SK-N-SH (cell line): ENCODE measurements at regions not wholly inside any gene's neighbourhood (a gene's known extent, or its start where the extent isn't known, plus 50 kb on each side); places are given as distances from the start of the nearest gene placed in this dataset.

Experiments used
- CTCF ChIA-PET: fragments of 300-600, 350-600 bp; formaldehyde crosslinking; extraction: SDS; loops from one replicate; lab custom pipeline; 2021; lab: Yijun Ruan, JAX
- POLR2A ChIA-PET: fragments of 350-600 bp; sonication (Branson Sonifier 250); formaldehyde crosslinking; extraction: SDS; loops from one replicate; lab custom pipeline; 2020; ENCODE audit warnings: antibody characterized with exemption, inconsistent platforms; lab: Yijun Ruan, JAX
- DNase-seq: peaks from one replicate; pipeline ENCODE4 v3.0.0; 2012
- H2AFZ ChIP-seq: fragments of 200-600 bp; sonication (generic); 2 replicates; pipeline ENCODE4 v1.8.1; 2016; ENCODE audit warnings: antibody characterized with exemption, mild to moderate bottlenecking, low read depth
- H3F3A ChIP-seq: fragments of 200-600 bp; sonication (generic); replicated peaks from 2 replicates; pipeline ENCODE3; 2016; ENCODE audit warnings: antibody characterized with exemption, mild to moderate bottlenecking; ENCODE audit not compliant: insufficient read depth
- H3K27ac ChIP-seq, 2 experiments: fragments of 200-500 bp in 1 of 2; fragments of 200-600 bp in 1 of 2; sonication (Bioruptor generic) in 1 of 2; sonication (generic), shearing (Covaris generic) in 1 of 2; 2 replicates each; pipeline versions ENCODE4 v1.5.1 to v1.6.1; 2014 to 2016; ENCODE audit warnings: low read depth in 2 of 2, inconsistent platforms in 1 of 2, low read length in 1 of 2, mild to moderate bottlenecking in 1 of 2, mixed read lengths in 1 of 2
- H3K27me3 ChIP-seq: fragments of 200-600 bp; sonication (generic), shearing (Covaris generic); 2 replicates; pipeline ENCODE4 v1.6.1; 2016; ENCODE audit warnings: mixed run types; ENCODE audit not compliant: insufficient read depth
- H3K36me3 ChIP-seq, 2 experiments: fragments of 200-500 bp in 1 of 2; fragments of 200-600 bp in 1 of 2; sonication (Bioruptor generic) in 1 of 2; sonication (generic) in 1 of 2; replicated peaks in 1 of 2; 2 replicates each; pipeline versions ENCODE3 to v1.5.1; 2014 to 2016; ENCODE audit warnings: low read length in 1 of 2, mild to moderate bottlenecking in 1 of 2; ENCODE audit not compliant: insufficient read depth in 2 of 2, control insufficient read depth in 1 of 2
- H3K4me1 ChIP-seq, 2 experiments: fragments of 200-500 bp in 1 of 2; fragments of 200-600 bp in 1 of 2; sonication (Bioruptor generic) in 1 of 2; sonication (generic), shearing (Covaris generic) in 1 of 2; 2 replicates each; pipeline versions ENCODE4 v1.5.1 to v1.6.1; 2014 to 2016; ENCODE audit warnings: low read depth in 1 of 2, low read length in 1 of 2, mixed run types in 1 of 2; ENCODE audit not compliant: insufficient read depth in 2 of 2, control insufficient read depth in 1 of 2
- H3K4me2 ChIP-seq: fragments of 200-600 bp; sonication (generic), shearing (Covaris generic); 2 replicates; pipeline ENCODE4 v1.6.1; 2017; ENCODE audit warnings: mixed run types
- H3K4me3 ChIP-seq, 2 experiments: fragments of 200-500 bp in 1 of 2; fragments of 200-600 bp in 1 of 2; sonication (Bioruptor generic) in 1 of 2; sonication (generic), shearing (Covaris generic) in 1 of 2; 2 replicates each; pipeline versions ENCODE4 v1.5.1 to v1.8.1; 2014 to 2016; ENCODE audit warnings: low read depth in 2 of 2, inconsistent platforms in 1 of 2, low read length in 1 of 2, mild to moderate bottlenecking in 1 of 2, mixed read lengths in 1 of 2, moderate library complexity in 1 of 2
- H3K79me2 ChIP-seq: fragments of 200-600 bp; sonication (generic); 2 replicates; pipeline ENCODE4 v1.8.1; 2017; ENCODE audit warnings: mild to moderate bottlenecking; ENCODE audit not compliant: insufficient read depth
- H3K9ac ChIP-seq: fragments of 200-600 bp; sonication (generic); 2 replicates; pipeline ENCODE4 v1.6.1; 2017; ENCODE audit warnings: mixed run types
- H3K9me2 ChIP-seq: fragments of 200-600 bp; sonication (generic); 2 replicates; pipeline ENCODE4 v1.6.1; 2017; ENCODE audit warnings: mixed run types
- H3K9me3 ChIP-seq: fragments of 200-600 bp; sonication (generic); 2 replicates; pipeline ENCODE4 v1.6.1; 2017; ENCODE audit warnings: mixed run types, mild to moderate bottlenecking, moderate library complexity
- H4K20me1 ChIP-seq: fragments of 200-600 bp; sonication (generic); 2 replicates; pipeline ENCODE4 v1.6.1; 2017; ENCODE audit warnings: mild to moderate bottlenecking, mixed run types; ENCODE audit not compliant: insufficient read depth
- CHD2 ChIP-seq: fragments of 150-350 bp; IDR thresholded peaks from 2 replicates; pipeline ENCODE4 v1.6.1; 2018; ENCODE audit warnings: low read length; ENCODE audit not compliant: partially characterized antibody
- EP300 ChIP-seq, 2 experiments: IDR thresholded peaks; 2 replicates each; pipeline versions ENCODE4 v1.4.0 to v1.6.1; 2012; ENCODE audit warnings: borderline replicate concordance in 1 of 2, low read depth in 1 of 2, low read length in 1 of 2
- JUND ChIP-seq: IDR thresholded peaks from 2 replicates; pipeline ENCODE4 v1.4.0; 2012
- MEF2A ChIP-seq: IDR thresholded peaks from 2 replicates; pipeline ENCODE4 v1.4.0; 2012; ENCODE audit warnings: low read depth, borderline replicate concordance
- MXI1 ChIP-seq: IDR thresholded peaks from 2 replicates; pipeline ENCODE4 v1.6.1; 2012; ENCODE audit warnings: mild to moderate bottlenecking, low read depth, low read length, improper control_type of control experiment
- NFIC ChIP-seq: IDR thresholded peaks from 2 replicates; pipeline ENCODE4 v1.4.0; 2012; ENCODE audit warnings: borderline replicate concordance
- NRF1 ChIP-seq: IDR thresholded peaks from 2 replicates; pipeline ENCODE4 v1.6.1; 2012; ENCODE audit warnings: low read depth, mild to moderate bottlenecking, low read length
- RFX5 ChIP-seq: IDR thresholded peaks from 2 replicates; pipeline ENCODE4 v1.6.1; 2012; ENCODE audit warnings: mild to moderate bottlenecking, improper control_type of control experiment, low read length
- WGBS: methylation state at CpG from one replicate; pipeline ENCODE4 v1.1.6; 2017; ENCODE audit warnings: low lambda C conversion rate; 5-methylcytosine and 5-hydroxymethylcytosine counted together
- TF ChIP-seq, protein P1 (sequence below): fragments of 150-350 bp; IDR thresholded peaks from 2 replicates; pipeline ENCODE4 v1.6.1; 2017; ENCODE audit warnings: antibody characterized with exemption, low read length, low read depth, borderline replicate concordance
- TF ChIP-seq, protein P2 (sequence below): IDR thresholded peaks from 2 replicates; pipeline ENCODE4 v1.4.0; 2012; ENCODE audit warnings: low read depth, borderline replicate concordance
- TF ChIP-seq, protein P3 (sequence below): IDR thresholded peaks from 2 replicates; pipeline ENCODE4 v1.4.0; 2012; ENCODE audit warnings: low read depth, borderline replicate concordance
- TF ChIP-seq, protein P4 (sequence below): fragments of 150-350 bp; IDR thresholded peaks from 2 replicates; pipeline ENCODE4 v1.6.1; 2016; ENCODE audit warnings: mild to moderate bottlenecking, low read depth, low read length

DNA sequence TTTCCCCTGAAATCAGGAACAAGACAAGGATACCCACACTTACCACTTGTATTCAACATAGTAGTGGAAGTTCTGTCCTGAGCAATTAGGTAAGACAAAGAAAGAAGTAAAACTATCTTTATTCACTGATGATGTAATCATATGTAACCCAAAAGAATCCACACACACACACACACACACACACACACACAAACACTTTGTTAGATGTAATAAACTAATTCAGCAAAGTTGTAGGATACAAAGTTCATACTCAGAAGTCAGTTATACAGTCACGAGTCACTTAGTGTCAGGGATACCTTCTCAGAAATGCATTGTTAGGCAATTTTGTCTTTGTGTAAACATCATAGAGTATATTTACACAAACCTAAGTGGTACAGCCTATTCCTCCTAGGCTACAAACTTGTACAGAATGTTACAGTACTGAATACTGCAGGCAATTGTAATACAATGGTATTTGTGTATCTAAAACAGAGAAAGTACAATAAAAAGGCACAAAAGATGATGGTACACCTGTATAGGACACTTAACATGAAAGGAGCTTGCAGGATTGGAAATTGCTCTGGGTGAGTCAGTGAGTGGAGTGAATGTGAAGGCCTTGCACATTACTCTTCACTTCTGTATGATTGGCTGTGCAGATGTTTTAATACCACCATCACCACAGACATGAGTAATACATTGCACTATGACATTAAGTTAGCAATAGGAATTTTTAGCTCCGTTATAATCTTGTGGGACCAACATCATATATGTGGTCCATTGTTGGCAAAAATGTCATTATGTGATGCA, 370.1 kb downstream of the ZFHX3 start:
- TF ChIP-seq MEF2A: no peak
- no peak for TF ChIP-seq MXI1
- TF ChIP-seq, protein P1, sequence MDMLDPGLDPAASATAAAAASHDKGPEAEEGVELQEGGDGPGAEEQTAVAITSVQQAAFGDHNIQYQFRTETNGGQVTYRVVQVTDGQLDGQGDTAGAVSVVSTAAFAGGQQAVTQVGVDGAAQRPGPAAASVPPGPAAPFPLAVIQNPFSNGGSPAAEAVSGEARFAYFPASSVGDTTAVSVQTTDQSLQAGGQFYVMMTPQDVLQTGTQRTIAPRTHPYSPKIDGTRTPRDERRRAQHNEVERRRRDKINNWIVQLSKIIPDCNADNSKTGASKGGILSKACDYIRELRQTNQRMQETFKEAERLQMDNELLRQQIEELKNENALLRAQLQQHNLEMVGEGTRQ: no peak
- TF ChIP-seq, protein P2, sequence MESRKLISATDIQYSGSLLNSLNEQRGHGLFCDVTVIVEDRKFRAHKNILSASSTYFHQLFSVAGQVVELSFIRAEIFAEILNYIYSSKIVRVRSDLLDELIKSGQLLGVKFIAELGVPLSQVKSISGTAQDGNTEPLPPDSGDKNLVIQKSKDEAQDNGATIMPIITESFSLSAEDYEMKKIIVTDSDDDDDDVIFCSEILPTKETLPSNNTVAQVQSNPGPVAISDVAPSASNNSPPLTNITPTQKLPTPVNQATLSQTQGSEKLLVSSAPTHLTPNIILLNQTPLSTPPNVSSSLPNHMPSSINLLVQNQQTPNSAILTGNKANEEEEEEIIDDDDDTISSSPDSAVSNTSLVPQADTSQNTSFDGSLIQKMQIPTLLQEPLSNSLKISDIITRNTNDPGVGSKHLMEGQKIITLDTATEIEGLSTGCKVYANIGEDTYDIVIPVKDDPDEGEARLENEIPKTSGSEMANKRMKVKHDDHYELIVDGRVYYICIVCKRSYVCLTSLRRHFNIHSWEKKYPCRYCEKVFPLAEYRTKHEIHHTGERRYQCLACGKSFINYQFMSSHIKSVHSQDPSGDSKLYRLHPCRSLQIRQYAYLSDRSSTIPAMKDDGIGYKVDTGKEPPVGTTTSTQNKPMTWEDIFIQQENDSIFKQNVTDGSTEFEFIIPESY: no peak
- no peak for TF ChIP-seq EP300 (IDR thresholded peaks at IDR 0.05; ENCODE audit: borderline replicate concordance in 1 of 2, low read depth in 1 of 2, low read length in 1 of 2)
- ChIA-PET CTCF (no interaction called here), POLR2A (no interaction called here)
- H3F3A ChIP-seq: no peaks in the 10 kb centered on the region
- no peaks in the 10 kb centered on the region for H4K20me1 ChIP-seq
- no peak for DNase-seq
- WGBS: 91% methylated on average over 2 of the region's 2 CpGs
- H3K4me1 ChIP-seq: no peaks in the 10 kb centered on the region
- no peaks in the 10 kb centered on the region for H3K27me3 ChIP-seq
- H2AFZ ChIP-seq: no peak overlapping the region
- H3K4me2 ChIP-seq: no peak overlapping the region
- no peaks in the 10 kb centered on the region for H3K9me2 ChIP-seq
- no peak overlapping the region for H3K4me3 ChIP-seq
- no peaks in the 10 kb centered on the region for H3K79me2 ChIP-seq
- peaks cover 0 to 7% of the 10 kb centered on the region in 2 experiments for H3K36me3 ChIP-seq
- no peak overlapping the region for H3K27ac ChIP-seq
- H3K9ac ChIP-seq: no peak overlapping the region
- H3K9me3 ChIP-seq: peaks cover 2% of the 10 kb centered on the region; the same call in 1 of the 2 replicates

DNA sequence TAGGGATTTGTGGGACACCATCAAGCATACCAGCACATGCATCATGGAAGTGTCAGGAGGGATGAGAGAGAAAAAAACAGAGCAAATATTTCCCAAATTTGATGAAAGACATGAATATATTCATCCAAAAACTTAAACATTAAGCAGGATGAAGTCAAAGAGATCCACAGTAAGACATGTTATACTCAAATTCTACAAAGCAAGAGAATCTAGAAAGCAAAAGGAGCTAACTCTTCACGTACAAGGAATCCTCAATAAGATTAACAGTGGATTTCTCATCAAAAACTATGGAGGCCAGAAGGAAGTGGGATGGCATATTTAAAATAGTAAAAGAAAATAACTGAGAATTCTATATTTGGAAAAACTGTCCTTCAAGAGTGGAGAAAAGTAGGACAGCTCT, 374.8 kb downstream of the ZFHX3 start:
- WGBS: 90% methylated on average over 1 of the region's 1 CpG

More for the DNA sequence above, 374.8 kb downstream of the ZFHX3 start:
- Histone ChIP-seq H3K9me3 (peaks cover 11% of the 10 kb centered on the region; the same call in 1 of the 2 replicates), H3K4me1 (no peaks in the 10 kb centered on the region), H2AFZ (no peak overlapping the region), H3K36me3 (peaks cover 0 to 21% of the 10 kb centered on the region in 2 experiments), H3K4me3 (no peak overlapping the region), H3K9me2 (no peaks in the 10 kb centered on the region), H3F3A (no peaks in the 10 kb centered on the region), H3K9ac (no peak overlapping the region), H3K27me3 (no peaks in the 10 kb centered on the region), H3K27ac (no peak overlapping the region), H4K20me1 (no peaks in the 10 kb centered on the region), H3K4me2 (no peak overlapping the region), H3K79me2 (no peaks in the 10 kb centered on the region)
- ChIA-PET POLR2A (no interaction called here), CTCF (no interaction called here)
- TF ChIP-seq, protein P1: no peak
- TF ChIP-seq JUND (no peak), EP300 (IDR thresholded peaks at IDR 0.05; ENCODE audit: borderline replicate concordance in 1 of 2, low read depth in 1 of 2, low read length in 1 of 2) (no peak), MEF2A (no peak), RFX5 (no peak), CHD2 (no peak), NRF1 (no peak), MXI1 (no peak), NFIC (no peak)
- TF ChIP-seq, protein P3, sequence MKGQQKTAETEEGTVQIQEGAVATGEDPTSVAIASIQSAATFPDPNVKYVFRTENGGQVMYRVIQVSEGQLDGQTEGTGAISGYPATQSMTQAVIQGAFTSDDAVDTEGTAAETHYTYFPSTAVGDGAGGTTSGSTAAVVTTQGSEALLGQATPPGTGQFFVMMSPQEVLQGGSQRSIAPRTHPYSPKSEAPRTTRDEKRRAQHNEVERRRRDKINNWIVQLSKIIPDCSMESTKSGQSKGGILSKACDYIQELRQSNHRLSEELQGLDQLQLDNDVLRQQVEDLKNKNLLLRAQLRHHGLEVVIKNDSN: no peak
- TF ChIP-seq, protein P2: no peak
- TF ChIP-seq, protein P4, sequence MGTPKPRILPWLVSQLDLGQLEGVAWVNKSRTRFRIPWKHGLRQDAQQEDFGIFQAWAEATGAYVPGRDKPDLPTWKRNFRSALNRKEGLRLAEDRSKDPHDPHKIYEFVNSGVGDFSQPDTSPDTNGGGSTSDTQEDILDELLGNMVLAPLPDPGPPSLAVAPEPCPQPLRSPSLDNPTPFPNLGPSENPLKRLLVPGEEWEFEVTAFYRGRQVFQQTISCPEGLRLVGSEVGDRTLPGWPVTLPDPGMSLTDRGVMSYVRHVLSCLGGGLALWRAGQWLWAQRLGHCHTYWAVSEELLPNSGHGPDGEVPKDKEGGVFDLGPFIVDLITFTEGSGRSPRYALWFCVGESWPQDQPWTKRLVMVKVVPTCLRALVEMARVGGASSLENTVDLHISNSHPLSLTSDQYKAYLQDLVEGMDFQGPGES: no peak
- no peak for DNase-seq
